Neural progenitor cell (in vitro differentiated cells): ENCODE measurements at regions not wholly inside any gene's neighbourhood (a gene's known extent, or its start where the extent isn't known, plus 50 kb on each side); places are given as distances from the start of the nearest gene placed in this dataset.

Experiments used
- DNase-seq: peaks from one replicate; pipeline ENCODE4 v3.0.0-alpha.2; 2016; ENCODE audit warnings: low spot score
- H2AFZ ChIP-seq: fragments of 200-600 bp; sonication (generic); replicated peaks from 2 replicates; pipeline ENCODE4 v1.6.1; 2016; ENCODE audit warnings: antibody characterized with exemption
- H3F3A ChIP-seq: fragments of 200-600 bp; sonication (generic); 2 replicates; pipeline ENCODE4 v1.6.1; 2016; ENCODE audit warnings: antibody characterized with exemption, low read depth
- H3K27ac ChIP-seq: fragments of 200-600 bp; sonication (generic); 2 replicates; pipeline ENCODE4 v1.5.1; 2016; ENCODE audit warnings: mild to moderate bottlenecking
- H3K27me3 ChIP-seq: fragments of 200-600 bp; sonication (generic); 2 replicates; pipeline ENCODE4 v1.6.1; 2016; ENCODE audit warnings: mild to moderate bottlenecking, moderate library complexity
- H3K36me3 ChIP-seq: fragments of 200-600 bp; sonication (generic); 2 replicates; pipeline ENCODE4 v1.5.1; 2016
- H3K4me1 ChIP-seq: fragments of 200-600 bp; sonication (generic); 2 replicates; pipeline ENCODE4 v1.6.1; 2016; ENCODE audit warnings: mixed run types
- H3K4me2 ChIP-seq: fragments of 200-600 bp; sonication (generic); 2 replicates; pipeline ENCODE4 v1.6.1; 2016
- H3K4me3 ChIP-seq: fragments of 200-600 bp; sonication (generic); 2 replicates; pipeline ENCODE4 v1.5.1; 2016
- H3K79me2 ChIP-seq: fragments of 200-600 bp; sonication (generic); 2 replicates; pipeline ENCODE4 v1.6.1; 2016; ENCODE audit warnings: low read depth
- H3K9ac ChIP-seq: fragments of 200-600 bp; sonication (generic); 2 replicates; pipeline ENCODE4 v1.6.1; 2016
- H3K9me3 ChIP-seq: fragments of 200-600 bp; sonication (generic); 2 replicates; pipeline ENCODE4 v1.5.1; 2016; ENCODE audit warnings: low read depth
- H4K20me1 ChIP-seq: fragments of 200-600 bp; sonication (generic); 2 replicates; pipeline ENCODE4 v1.6.1; 2016; ENCODE audit warnings: low read depth
- H3K27ac Mint-ChIP-seq: 3 replicates; pipeline ENCODE4 v1.8.0; 2021; ENCODE audit warnings: mixed read lengths
- H3K27me3 Mint-ChIP-seq: 2 replicates; pipeline ENCODE4 v1.8.0; 2022; ENCODE audit warnings: low read depth, mild to moderate bottlenecking, inconsistent platforms, moderate library complexity, mixed read lengths; ENCODE audit not compliant: insufficient read depth
- H3K36me3 Mint-ChIP-seq: 3 replicates; pipeline ENCODE4 v1.8.0; 2021; ENCODE audit warnings: mixed read lengths
- H3K4me1 Mint-ChIP-seq: 3 replicates; pipeline ENCODE4 v1.8.0; 2021; ENCODE audit warnings: mixed read lengths
- H3K4me3 Mint-ChIP-seq: 3 replicates; pipeline ENCODE4 v1.8.0; 2021; ENCODE audit warnings: mild to moderate bottlenecking, moderate library complexity, mixed read lengths
- H3K9me3 Mint-ChIP-seq: 3 replicates; pipeline ENCODE4 v1.8.0; 2020; ENCODE audit warnings: mixed read lengths
- CTCF ChIP-seq: fragments of 200-600 bp; sonication (generic); IDR thresholded peaks from 2 replicates; pipeline ENCODE4 v1.5.1; 2017; ENCODE audit warnings: antibody characterized with exemption, mild to moderate bottlenecking
- EZH2 ChIP-seq: fragments of 200-600 bp; sonication (generic); IDR thresholded peaks from 2 replicates; pipeline ENCODE4 v1.6.1; 2017; ENCODE audit warnings: antibody characterized with exemption, mild to moderate bottlenecking, moderate library complexity
- EZH2phosphoT487 ChIP-seq: fragments of 200-600 bp; sonication (generic); IDR thresholded peaks from 2 replicates; pipeline ENCODE4 v1.6.1; 2017; ENCODE audit warnings: antibody characterized with exemption

GRCh38 chr11:86861810-86862209 is 61.5 kb downstream of the PRSS23 start:
- H3K79me2 ChIP-seq, result no peaks in the 10 kb centered on the region
- H3K9ac ChIP-seq, result no peak overlapping the region
- H3K27me3 ChIP-seq, result no peaks in the 10 kb centered on the region
- no peak overlapping the region for H3K4me3 ChIP-seq
- H3F3A ChIP-seq, result no peaks in the 10 kb centered on the region
- H3K36me3 ChIP-seq, result no peaks in the 10 kb centered on the region
- H3K36me3 Mint-ChIP-seq, result no peaks in the 10 kb centered on the region
- no peaks in the 10 kb centered on the region for H3K9me3 Mint-ChIP-seq
- no peak overlapping the region for H3K27ac Mint-ChIP-seq
- H3K4me1 ChIP-seq, result no peaks in the 10 kb centered on the region
- H3K27ac ChIP-seq, result no peak overlapping the region
- H3K27me3 Mint-ChIP-seq, result peaks cover 5% of the 10 kb centered on the region
- no peak overlapping the region for H3K4me2 ChIP-seq
- H3K4me1 Mint-ChIP-seq, result no peaks in the 10 kb centered on the region
- TF ChIP-seq CTCF (no peak), EZH2 (no peak), EZH2phosphoT487 (no peak)
- no peaks in the 10 kb centered on the region for H4K20me1 ChIP-seq
- H3K4me3 Mint-ChIP-seq, result no peak overlapping the region
- H2AFZ ChIP-seq, result no peak overlapping the region
- DNase-seq, result no peak
- no peaks in the 10 kb centered on the region for H3K9me3 ChIP-seq

- H3K9me3 Mint-ChIP-seq, result no peaks in the 10 kb centered on the region
- no peak overlapping the region for H3K27ac ChIP-seq
- H3K4me3 Mint-ChIP-seq, result no peak overlapping the region
- no peak overlapping the region for H3K9ac ChIP-seq
- no peak overlapping the region for H3K27ac Mint-ChIP-seq
- no peak overlapping the region for H2AFZ ChIP-seq
- H3K27me3 Mint-ChIP-seq, result no peaks in the 10 kb centered on the region
- no peaks in the 10 kb centered on the region for H3K4me1 ChIP-seq
- DNase-seq, result no peak
- no peaks in the 10 kb centered on the region for H3K9me3 ChIP-seq
- no peaks in the 10 kb centered on the region for H3K27me3 ChIP-seq
- TF ChIP-seq EZH2phosphoT487 (no peak), CTCF (no peak), EZH2 (no peak)
- no peaks in the 10 kb centered on the region for H3K4me1 Mint-ChIP-seq
- no peaks in the 10 kb centered on the region for H4K20me1 ChIP-seq
- no peaks in the 10 kb centered on the region for H3F3A ChIP-seq
- H3K36me3 ChIP-seq, result no peaks in the 10 kb centered on the region
- no peak overlapping the region for H3K4me3 ChIP-seq
- H3K4me2 ChIP-seq, result no peak overlapping the region
- H3K36me3 Mint-ChIP-seq, result no peaks in the 10 kb centered on the region
- H3K79me2 ChIP-seq, result no peaks in the 10 kb centered on the region
Measured at GRCh38 chr11:86863476-86863875, 63.1 kb downstream of the PRSS23 start.

GRCh38 chr11:86865436-86865835 is 65.1 kb downstream of the PRSS23 start:
- H3F3A ChIP-seq, result no peaks in the 10 kb centered on the region
- no peak overlapping the region for H2AFZ ChIP-seq
- no peak overlapping the region for H3K4me2 ChIP-seq
- H3K27ac ChIP-seq, result no peak overlapping the region
- peaks cover 3% of the 10 kb centered on the region for H3K4me1 Mint-ChIP-seq
- no peaks in the 10 kb centered on the region for H3K36me3 Mint-ChIP-seq
- no peaks in the 10 kb centered on the region for H3K27me3 Mint-ChIP-seq
- H4K20me1 ChIP-seq, result no peaks in the 10 kb centered on the region
- DNase-seq, result no peak
- no peaks in the 10 kb centered on the region for H3K9me3 Mint-ChIP-seq
- H3K9me3 ChIP-seq, result no peaks in the 10 kb centered on the region
- H3K4me3 ChIP-seq, result no peak overlapping the region
- no peak overlapping the region for H3K9ac ChIP-seq
- H3K27ac Mint-ChIP-seq, result no peak overlapping the region
- H3K4me1 ChIP-seq, result no peaks in the 10 kb centered on the region
- no peaks in the 10 kb centered on the region for H3K79me2 ChIP-seq
- TF ChIP-seq EZH2 (no peak), CTCF (no peak), EZH2phosphoT487 (no peak)
- H3K27me3 ChIP-seq, result no peaks in the 10 kb centered on the region
- H3K36me3 ChIP-seq, result no peaks in the 10 kb centered on the region
- H3K4me3 Mint-ChIP-seq, result no peak overlapping the region

- no peak for TF ChIP-seq EZH2phosphoT487
- no peak for TF ChIP-seq CTCF
- no peak for TF ChIP-seq EZH2
- Mint-ChIP-seq H3K27ac (no peak overlapping the region), H3K4me3 (no peak overlapping the region), H3K4me1 (peaks cover 3% of the 10 kb centered on the region), H3K9me3 (no peaks in the 10 kb centered on the region), H3K36me3 (no peaks in the 10 kb centered on the region), H3K27me3 (no peaks in the 10 kb centered on the region)
- H3K9ac ChIP-seq, result no peak overlapping the region
- no peak for DNase-seq
- H3K4me3 ChIP-seq, result no peak overlapping the region
- no peak overlapping the region for H3K4me2 ChIP-seq
- no peaks in the 10 kb centered on the region for H3F3A ChIP-seq
- no peak overlapping the region for H3K27ac ChIP-seq
- H4K20me1 ChIP-seq, result no peaks in the 10 kb centered on the region
- H3K4me1 ChIP-seq, result peaks cover 3% of the 10 kb centered on the region
- no peak overlapping the region for H2AFZ ChIP-seq
- no peaks in the 10 kb centered on the region for H3K36me3 ChIP-seq
- no peaks in the 10 kb centered on the region for H3K27me3 ChIP-seq
- H3K9me3 ChIP-seq, result no peaks in the 10 kb centered on the region
- no peaks in the 10 kb centered on the region for H3K79me2 ChIP-seq
Measured at GRCh38 chr11:86869531-86869930, 69.2 kb downstream of the PRSS23 start.
